GM23338 (cell line): ENCODE measurements at regions not wholly inside any gene's neighbourhood (a gene's known extent, or its start where the extent isn't known, plus 50 kb on each side); places are given as distances from the start of the nearest gene placed in this dataset.

ENCODE experiments used
- ATAC-seq: fragments of 200-7000 bp; cut with Tn5 transposase; 3 replicates; pipeline ENCODE4 v1.9.1; 2020
- DNase-seq: peaks from one replicate; pipeline ENCODE4 v3.0.0-alpha.2; 2015; ENCODE audit warnings: low spot score
- H2AFZ ChIP-seq: fragments of 200-600 bp; sonication (generic); 2 replicates; pipeline ENCODE4 v1.8.0; 2016; ENCODE audit warnings: antibody characterized with exemption, mild to moderate bottlenecking, moderate library complexity
- H3F3A ChIP-seq: fragments of 200-600 bp; sonication (generic); replicated peaks from 2 replicates; pipeline ENCODE4 v1.8.0; 2017; ENCODE audit warnings: antibody characterized with exemption, mixed run types, low read depth
- H3K27ac ChIP-seq: fragments of 200-600 bp; sonication (generic); 2 replicates; pipeline ENCODE4 v1.6.1; 2016; ENCODE audit warnings: low read depth
- H3K27me3 ChIP-seq: fragments of 200-600 bp; sonication (generic); 2 replicates; pipeline ENCODE4 v1.8.0; 2016; ENCODE audit warnings: mild to moderate bottlenecking, mixed run types, moderate library complexity; ENCODE audit not compliant: insufficient read depth
- H3K36me3 ChIP-seq: fragments of 200-600 bp; sonication (generic); 2 replicates; pipeline ENCODE4 v1.8.0; 2016; ENCODE audit warnings: mild to moderate bottlenecking; ENCODE audit not compliant: insufficient read depth
- H3K4me1 ChIP-seq: fragments of 200-600 bp; sonication (generic); 2 replicates; pipeline ENCODE4 v1.8.0; 2016; ENCODE audit warnings: mild to moderate bottlenecking, moderate library complexity; ENCODE audit not compliant: insufficient read depth
- H3K4me2 ChIP-seq: fragments of 200-600 bp; sonication (generic); 2 replicates; pipeline ENCODE4 v1.7.1; 2017; ENCODE audit warnings: mixed run types
- H3K4me3 ChIP-seq: fragments of 200-600 bp; sonication (generic); 2 replicates; pipeline ENCODE4 v1.6.1; 2016; ENCODE audit warnings: mixed run types
- H3K79me2 ChIP-seq: fragments of 200-600 bp; sonication (generic); replicated peaks from 2 replicates; pipeline ENCODE4 v1.8.0; 2017; ENCODE audit warnings: mild to moderate bottlenecking; ENCODE audit not compliant: insufficient read depth
- H3K9me2 ChIP-seq: fragments of 200-600 bp; sonication (generic); 2 replicates; pipeline ENCODE4 v1.8.0; 2017; ENCODE audit not compliant: insufficient read depth
- H4K20me1 ChIP-seq: fragments of 200-600 bp; sonication (generic); replicated peaks from 2 replicates; pipeline ENCODE4 v1.8.0; 2017; ENCODE audit warnings: mild to moderate bottlenecking; ENCODE audit not compliant: insufficient read depth
- H3K27ac Mint-ChIP-seq: 2 replicates; pipeline ENCODE4 v1.8.0; 2020; ENCODE audit warnings: inconsistent platforms, mild to moderate bottlenecking, moderate library complexity, mixed read lengths
- H3K27me3 Mint-ChIP-seq: 3 replicates; pipeline ENCODE4 v1.8.0; 2022; ENCODE audit warnings: low read depth, mild to moderate bottlenecking, moderate library complexity, mixed read lengths, inconsistent platforms; ENCODE audit not compliant: insufficient read depth, poor library complexity
- H3K36me3 Mint-ChIP-seq: 3 replicates; pipeline ENCODE4 v1.8.0; 2021; ENCODE audit warnings: low read depth, mild to moderate bottlenecking, inconsistent platforms, moderate library complexity, mixed read lengths
- H3K4me1 Mint-ChIP-seq: 3 replicates; pipeline ENCODE4 v1.8.0; 2020; ENCODE audit warnings: mild to moderate bottlenecking, inconsistent platforms, mixed read lengths
- H3K4me3 Mint-ChIP-seq: 3 replicates; pipeline ENCODE4 v1.8.0; 2021; ENCODE audit warnings: moderate library complexity, mild to moderate bottlenecking, inconsistent platforms, mixed read lengths
- H3K9me3 Mint-ChIP-seq: 3 replicates; pipeline ENCODE4 v1.8.0; 2020; ENCODE audit warnings: moderate library complexity, mild to moderate bottlenecking, inconsistent platforms, mixed read lengths
- EZH2 ChIP-seq: fragments of 200-600 bp; sonication (generic); IDR thresholded peaks from one replicate; pipeline ENCODE4 v1.8.0; 2017; ENCODE audit warnings: antibody characterized with exemption, mild to moderate bottlenecking, low read depth; ENCODE audit not compliant: unreplicated experiment
- EZH2phosphoT487 ChIP-seq: fragments of 200-600 bp; sonication (generic); IDR thresholded peaks from one replicate; pipeline ENCODE4 v1.8.1; 2018; ENCODE audit warnings: antibody characterized with exemption; ENCODE audit not compliant: unreplicated experiment
- NANOG ChIP-seq: IDR thresholded peaks from 2 replicates; pipeline ENCODE4 v1.6.1; 2016; ENCODE audit warnings: antibody characterized with exemption, borderline replicate concordance
- STAT1 ChIP-seq: IDR thresholded peaks from one replicate; pipeline ENCODE4 v1.6.1; 2016; ENCODE audit warnings: antibody characterized with exemption; ENCODE audit not compliant: unreplicated experiment
- ZNF331 ChIP-seq: fragments of 250-450 bp; sonication (Bioruptor Pico); IDR thresholded peaks from 2 replicates; pipeline ENCODE4 v1.5.0; 2020; ENCODE audit warnings: low read depth, mild to moderate bottlenecking, moderate library complexity
- TF ChIP-seq, protein P1 (sequence below): fragments of 250-450 bp; sonication (Bioruptor Pico); IDR thresholded peaks from 2 replicates; pipeline ENCODE4 v1.5.0; 2020; ENCODE audit warnings: mild to moderate bottlenecking, moderate library complexity

DNA sequence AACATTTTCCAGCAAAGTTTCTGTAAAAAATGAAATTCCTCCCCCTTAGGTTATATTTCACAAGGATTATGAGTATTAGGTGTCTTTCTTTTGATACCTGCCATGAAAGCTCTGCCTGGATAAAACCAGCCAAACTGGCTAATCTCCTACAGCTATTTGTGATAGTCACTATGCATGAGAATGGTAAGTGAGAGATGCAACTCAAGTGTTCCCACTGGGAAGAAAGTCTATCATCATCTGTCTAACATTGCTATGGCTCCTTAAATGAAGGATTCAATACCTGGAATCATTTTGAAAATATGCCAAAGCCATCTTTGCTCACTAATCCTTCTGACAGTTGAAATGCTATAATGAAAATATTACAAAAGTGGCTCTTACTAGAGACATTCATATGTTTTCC is 339.9 kb upstream of the LRRTM4 start (continued):
- TF ChIP-seq, protein P1, sequence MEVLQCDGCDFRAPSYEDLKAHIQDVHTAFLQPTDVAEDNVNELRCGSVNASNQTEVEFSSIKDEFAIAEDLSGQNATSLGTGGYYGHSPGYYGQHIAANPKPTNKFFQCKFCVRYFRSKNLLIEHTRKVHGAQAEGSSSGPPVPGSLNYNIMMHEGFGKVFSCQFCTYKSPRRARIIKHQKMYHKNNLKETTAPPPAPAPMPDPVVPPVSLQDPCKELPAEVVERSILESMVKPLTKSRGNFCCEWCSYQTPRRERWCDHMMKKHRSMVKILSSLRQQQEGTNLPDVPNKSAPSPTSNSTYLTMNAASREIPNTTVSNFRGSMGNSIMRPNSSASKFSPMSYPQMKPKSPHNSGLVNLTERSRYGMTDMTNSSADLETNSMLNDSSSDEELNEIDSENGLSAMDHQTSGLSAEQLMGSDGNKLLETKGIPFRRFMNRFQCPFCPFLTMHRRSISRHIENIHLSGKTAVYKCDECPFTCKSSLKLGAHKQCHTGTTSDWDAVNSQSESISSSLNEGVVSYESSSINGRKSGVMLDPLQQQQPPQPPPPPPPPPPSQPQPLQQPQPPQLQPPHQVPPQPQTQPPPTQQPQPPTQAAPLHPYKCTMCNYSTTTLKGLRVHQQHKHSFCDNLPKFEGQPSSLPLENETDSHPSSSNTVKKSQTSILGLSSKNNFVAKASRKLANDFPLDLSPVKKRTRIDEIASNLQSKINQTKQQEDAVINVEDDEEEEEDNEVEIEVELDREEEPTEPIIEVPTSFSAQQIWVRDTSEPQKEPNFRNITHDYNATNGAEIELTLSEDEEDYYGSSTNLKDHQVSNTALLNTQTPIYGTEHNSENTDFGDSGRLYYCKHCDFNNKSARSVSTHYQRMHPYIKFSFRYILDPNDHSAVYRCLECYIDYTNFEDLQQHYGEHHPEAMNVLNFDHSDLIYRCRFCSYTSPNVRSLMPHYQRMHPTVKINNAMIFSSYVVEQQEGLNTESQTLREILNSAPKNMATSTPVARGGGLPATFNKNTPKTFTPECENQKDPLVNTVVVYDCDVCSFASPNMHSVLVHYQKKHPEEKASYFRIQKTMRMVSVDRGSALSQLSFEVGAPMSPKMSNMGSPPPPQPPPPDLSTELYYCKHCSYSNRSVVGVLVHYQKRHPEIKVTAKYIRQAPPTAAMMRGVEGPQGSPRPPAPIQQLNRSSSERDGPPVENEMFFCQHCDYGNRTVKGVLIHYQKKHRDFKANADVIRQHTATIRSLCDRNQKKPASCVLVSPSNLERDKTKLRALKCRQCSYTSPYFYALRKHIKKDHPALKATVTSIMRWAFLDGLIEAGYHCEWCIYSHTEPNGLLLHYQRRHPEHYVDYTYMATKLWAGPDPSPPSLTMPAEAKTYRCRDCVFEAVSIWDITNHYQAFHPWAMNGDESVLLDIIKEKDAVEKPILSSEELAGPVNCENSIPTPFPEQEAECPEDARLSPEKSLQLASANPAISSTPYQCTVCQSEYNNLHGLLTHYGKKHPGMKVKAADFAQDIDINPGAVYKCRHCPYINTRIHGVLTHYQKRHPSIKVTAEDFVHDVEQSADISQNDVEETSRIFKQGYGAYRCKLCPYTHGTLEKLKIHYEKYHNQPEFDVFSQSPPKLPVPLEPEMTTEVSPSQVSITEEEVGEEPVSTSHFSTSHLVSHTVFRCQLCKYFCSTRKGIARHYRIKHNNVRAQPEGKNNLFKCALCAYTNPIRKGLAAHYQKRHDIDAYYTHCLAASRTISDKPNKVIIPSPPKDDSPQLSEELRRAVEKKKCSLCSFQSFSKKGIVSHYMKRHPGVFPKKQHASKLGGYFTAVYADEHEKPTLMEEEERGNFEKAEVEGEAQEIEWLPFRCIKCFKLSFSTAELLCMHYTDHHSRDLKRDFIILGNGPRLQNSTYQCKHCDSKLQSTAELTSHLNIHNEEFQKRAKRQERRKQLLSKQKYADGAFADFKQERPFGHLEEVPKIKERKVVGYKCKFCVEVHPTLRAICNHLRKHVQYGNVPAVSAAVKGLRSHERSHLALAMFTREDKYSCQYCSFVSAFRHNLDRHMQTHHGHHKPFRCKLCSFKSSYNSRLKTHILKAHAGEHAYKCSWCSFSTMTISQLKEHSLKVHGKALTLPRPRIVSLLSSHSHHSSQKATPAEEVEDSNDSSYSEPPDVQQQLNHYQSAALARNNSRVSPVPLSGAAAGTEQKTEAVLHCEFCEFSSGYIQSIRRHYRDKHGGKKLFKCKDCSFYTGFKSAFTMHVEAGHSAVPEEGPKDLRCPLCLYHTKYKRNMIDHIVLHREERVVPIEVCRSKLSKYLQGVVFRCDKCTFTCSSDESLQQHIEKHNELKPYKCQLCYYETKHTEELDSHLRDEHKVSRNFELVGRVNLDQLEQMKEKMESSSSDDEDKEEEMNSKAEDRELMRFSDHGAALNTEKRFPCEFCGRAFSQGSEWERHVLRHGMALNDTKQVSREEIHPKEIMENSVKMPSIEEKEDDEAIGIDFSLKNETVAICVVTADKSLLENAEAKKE: peak; percentile 53; the same call in 1 of the 2 replicates

DNA sequence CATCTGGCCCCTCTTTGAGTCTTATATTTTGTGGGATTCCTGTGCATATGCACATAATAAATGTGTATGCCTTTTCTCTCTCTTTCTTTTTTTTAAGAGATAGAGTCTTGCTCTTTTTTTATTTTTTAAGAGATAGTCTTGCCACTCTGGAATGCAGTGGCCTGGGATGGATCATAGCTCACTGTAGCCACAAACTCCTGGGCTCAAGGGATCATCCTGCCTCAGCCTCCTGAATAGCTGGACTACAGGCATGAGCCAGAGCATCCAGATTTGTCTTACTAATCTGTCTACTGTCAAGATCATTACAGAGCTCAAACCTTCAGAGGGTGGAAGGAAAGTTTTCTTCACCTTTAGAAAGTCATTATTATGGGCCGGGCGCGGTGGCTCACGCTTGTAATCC is 342.2 kb upstream of the LRRTM4 start:
- H2AFZ ChIP-seq: no peak overlapping the region
- no peak overlapping the region for H3K4me2 ChIP-seq
- H4K20me1 ChIP-seq: no peaks in the 10 kb centered on the region
- H3K27ac ChIP-seq: no peak overlapping the region
- H3K36me3 ChIP-seq: no peaks in the 10 kb centered on the region
- no peaks in the 10 kb centered on the region; the same call in 2 of the 3 replicates for H3K9me3 Mint-ChIP-seq
- H3K27ac Mint-ChIP-seq: no peak overlapping the region
- DNase-seq (no peak), ATAC-seq (no peak)
- peaks cover 13% of the 10 kb centered on the region for H3K4me1 Mint-ChIP-seq
- H3K27me3 Mint-ChIP-seq: no peaks in the 10 kb centered on the region
- H3K4me3 ChIP-seq: no peak overlapping the region
- H3F3A ChIP-seq: no peaks in the 10 kb centered on the region
- H3K79me2 ChIP-seq: no peaks in the 10 kb centered on the region
- peaks cover 11% of the 10 kb centered on the region for H3K4me1 ChIP-seq
- H3K4me3 Mint-ChIP-seq: no peak overlapping the region
- H3K9me2 ChIP-seq: no peaks in the 10 kb centered on the region
- H3K36me3 Mint-ChIP-seq: peaks cover 11% of the 10 kb centered on the region; the same call in 2 of the 3 replicates
- TF ChIP-seq STAT1 (no peak), ZNF331 (no peak), NANOG (no peak), EZH2 (no peak), EZH2phosphoT487 (no peak)
- H3K27me3 ChIP-seq: no peaks in the 10 kb centered on the region
